ENCODE measurements at regions not wholly inside any gene's neighbourhood (a gene's known extent, or its start where the extent isn't known, plus 50 kb on each side); places are given as distances from the start of the nearest gene placed in this dataset.

- no peak for TF ChIP-seq EZH2 (optimal IDR thresholded peaks at IDR 0.05; ENCODE audit: low read depth, low read length)
- TF ChIP-seq CTCF (IDR thresholded peaks at IDR 0.05; ENCODE audit: low read length): no peak
Measured at GRCh38 chr16:8436931-8437330, 153.4 kb downstream of the TMEM114 start.

Data from MM.1S (cell line).